Keratinocyte (primary cell): ENCODE measurements at regions not wholly inside any gene's neighbourhood (a gene's known extent, or its start where the extent isn't known, plus 50 kb on each side); places are given as distances from the start of the nearest gene placed in this dataset.

Source experiments
- EZH2 ChIP-seq: IDR thresholded peaks from one replicate; pipeline ENCODE4 v1.6.1; 2012; ENCODE audit warnings: inconsistent platforms, mild to moderate bottlenecking, low read length, moderate library complexity
- TF ChIP-seq, protein P1 (sequence below), 3 experiments: IDR thresholded peaks in 1 of 3; conservative IDR thresholded peaks in 1 of 3; optimal IDR thresholded peaks in 1 of 3; 2 replicates in 2 of 3; 3 replicates in 1 of 3; pipeline versions ENCODE3 to v1.5.1; 2011; ENCODE audit warnings: low read length in 3 of 3, mild to moderate bottlenecking in 3 of 3, moderate library complexity in 2 of 3, control low read depth in 1 of 3, inconsistent platforms in 1 of 3; ENCODE audit not compliant: insufficient read depth in 2 of 3; ENCODE audit errors: extremely low read depth in 1 of 3

DNA sequence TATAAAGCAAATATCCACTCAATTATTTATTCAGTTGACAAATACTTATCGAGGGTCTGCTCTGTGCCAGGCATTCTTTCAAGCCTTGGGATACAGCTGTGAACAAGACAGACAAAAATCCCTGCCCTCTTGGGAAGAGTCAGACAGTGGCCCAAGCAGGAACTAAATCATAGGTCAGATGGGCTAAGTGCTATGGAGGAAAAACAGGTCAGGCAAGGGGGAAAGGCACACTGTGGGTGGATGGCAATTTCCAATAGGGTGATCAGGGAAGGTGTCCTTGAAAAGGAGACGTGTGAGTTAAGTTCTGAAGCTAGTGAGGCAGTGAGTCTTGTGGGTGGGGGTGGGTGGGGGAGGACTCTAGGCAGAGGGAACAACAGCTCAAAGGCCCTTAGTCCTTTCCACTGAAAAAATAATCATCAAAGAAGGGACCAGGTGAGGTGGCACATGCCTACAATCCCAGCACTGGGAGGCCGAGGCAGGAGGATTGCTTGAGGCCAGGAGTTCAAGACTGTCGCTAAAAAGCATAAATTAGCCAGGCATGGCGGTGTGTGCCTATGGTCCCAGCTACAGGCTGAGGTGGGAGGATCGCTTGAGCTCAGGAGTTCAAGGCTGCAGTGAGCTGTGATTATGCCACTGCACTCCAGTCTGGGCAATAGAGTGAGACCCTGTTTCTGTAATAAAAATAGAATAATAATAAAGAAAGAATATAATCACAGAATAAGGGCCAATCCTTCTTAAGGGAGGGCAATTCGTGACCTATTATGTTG is 95.2 kb upstream of the CPEB4 start:
- TF ChIP-seq, protein P1, sequence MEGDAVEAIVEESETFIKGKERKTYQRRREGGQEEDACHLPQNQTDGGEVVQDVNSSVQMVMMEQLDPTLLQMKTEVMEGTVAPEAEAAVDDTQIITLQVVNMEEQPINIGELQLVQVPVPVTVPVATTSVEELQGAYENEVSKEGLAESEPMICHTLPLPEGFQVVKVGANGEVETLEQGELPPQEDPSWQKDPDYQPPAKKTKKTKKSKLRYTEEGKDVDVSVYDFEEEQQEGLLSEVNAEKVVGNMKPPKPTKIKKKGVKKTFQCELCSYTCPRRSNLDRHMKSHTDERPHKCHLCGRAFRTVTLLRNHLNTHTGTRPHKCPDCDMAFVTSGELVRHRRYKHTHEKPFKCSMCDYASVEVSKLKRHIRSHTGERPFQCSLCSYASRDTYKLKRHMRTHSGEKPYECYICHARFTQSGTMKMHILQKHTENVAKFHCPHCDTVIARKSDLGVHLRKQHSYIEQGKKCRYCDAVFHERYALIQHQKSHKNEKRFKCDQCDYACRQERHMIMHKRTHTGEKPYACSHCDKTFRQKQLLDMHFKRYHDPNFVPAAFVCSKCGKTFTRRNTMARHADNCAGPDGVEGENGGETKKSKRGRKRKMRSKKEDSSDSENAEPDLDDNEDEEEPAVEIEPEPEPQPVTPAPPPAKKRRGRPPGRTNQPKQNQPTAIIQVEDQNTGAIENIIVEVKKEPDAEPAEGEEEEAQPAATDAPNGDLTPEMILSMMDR (optimal IDR thresholded peaks at IDR 0.05 in 1 of 3, IDR thresholded peaks at IDR 0.05 in 1 of 3, conservative IDR thresholded peaks at IDR 0.05 in 1 of 3; ENCODE audit: extremely low read depth in 1 of 3, insufficient read depth in 2 of 3, low read length in 3 of 3), result no peak
- TF ChIP-seq EZH2, result no peak
